H9 (cell line): ENCODE measurements at regions not wholly inside any gene's neighbourhood (a gene's known extent, or its start where the extent isn't known, plus 50 kb on each side); places are given as distances from the start of the nearest gene placed in this dataset.

Experiments used
- DNase-seq: peaks from one replicate; pipeline ENCODE4 v3.0.0-alpha.2; 2017
- H2AFZ ChIP-seq: one replicate; pipeline ENCODE4 v1.6.1; 2013; ENCODE audit warnings: mild to moderate bottlenecking, low read length, control low read depth, moderate library complexity
- H2AK5ac ChIP-seq: 2 replicates; pipeline ENCODE4 v1.6.1; 2013; ENCODE audit warnings: low read length, control low read depth, mixed read lengths; ENCODE audit not compliant: insufficient read length
- H2BK120ac ChIP-seq: one replicate; pipeline ENCODE4 v1.6.1; 2013; ENCODE audit warnings: low read depth, mild to moderate bottlenecking, low read length, control low read depth, inconsistent platforms; ENCODE audit not compliant: poor library complexity, severe bottlenecking
- H2BK12ac ChIP-seq: 2 replicates; pipeline ENCODE4 v1.6.1; 2013; ENCODE audit warnings: low read length, control low read depth, mixed read lengths, low read depth; ENCODE audit not compliant: insufficient read length
- H2BK15ac ChIP-seq: 2 replicates; pipeline ENCODE4 v1.6.1; 2013; ENCODE audit warnings: low read depth, low read length, control low read depth
- H2BK20ac ChIP-seq: one replicate; pipeline ENCODE4 v1.6.1; 2013; ENCODE audit warnings: low read depth, mild to moderate bottlenecking, low read length, control low read depth, inconsistent platforms; ENCODE audit not compliant: poor library complexity, severe bottlenecking
- H2BK5ac ChIP-seq: 2 replicates; pipeline ENCODE4 v1.6.1; 2013; ENCODE audit warnings: low read length, control low read depth, mixed read lengths; ENCODE audit not compliant: insufficient read length
- H3K14ac ChIP-seq: 2 replicates; pipeline ENCODE4 v1.6.1; 2013; ENCODE audit warnings: low read length, control low read depth; ENCODE audit not compliant: insufficient read depth
- H3K18ac ChIP-seq: 2 replicates; pipeline ENCODE4 v1.6.1; 2013; ENCODE audit warnings: low read depth, mild to moderate bottlenecking, mixed read lengths, low read length, control low read depth; ENCODE audit not compliant: insufficient read length
- H3K23ac ChIP-seq: 2 replicates; pipeline ENCODE4 v1.6.1; 2013; ENCODE audit warnings: low read length, control low read depth, mixed read lengths, low read depth; ENCODE audit not compliant: insufficient read length
- H3K23me2 ChIP-seq: 2 replicates; pipeline ENCODE4 v1.6.1; 2013; ENCODE audit warnings: low read depth, mild to moderate bottlenecking, mixed read lengths, low read length, control low read depth; ENCODE audit not compliant: insufficient read length, poor library complexity, severe bottlenecking
- H3K27ac ChIP-seq: 2 replicates; pipeline ENCODE4 v1.5.1; 2013; ENCODE audit warnings: low read length, control low read depth, mixed read lengths, low read depth; ENCODE audit not compliant: insufficient read length
- H3K27me3 ChIP-seq: 2 replicates; pipeline ENCODE4 v1.6.1; 2013; ENCODE audit warnings: low read length, control low read depth, inconsistent platforms; ENCODE audit not compliant: insufficient read depth
- H3K4ac ChIP-seq: 2 replicates; pipeline ENCODE4 v1.6.1; 2013; ENCODE audit warnings: low read depth, mild to moderate bottlenecking, control low read depth, inconsistent platforms, low read length, moderate library complexity
- H3K4me1 ChIP-seq: 2 replicates; pipeline ENCODE4 v1.6.1; 2013; ENCODE audit warnings: low read length, control low read depth, inconsistent platforms; ENCODE audit not compliant: insufficient read depth
- H3K4me2 ChIP-seq: 2 replicates; pipeline ENCODE4 v1.6.1; 2013; ENCODE audit warnings: low read length, control low read depth, mixed read lengths; ENCODE audit not compliant: insufficient read length, insufficient read depth
- H3K56ac ChIP-seq: 2 replicates; pipeline ENCODE4 v1.6.1; 2013; ENCODE audit warnings: low read depth, mild to moderate bottlenecking, mixed read lengths, low read length, control low read depth; ENCODE audit not compliant: insufficient read length
- H3K79me1 ChIP-seq: 2 replicates; pipeline ENCODE4 v1.6.1; 2013; ENCODE audit warnings: low read depth, mild to moderate bottlenecking, moderate library complexity, low read length, control low read depth, inconsistent platforms; ENCODE audit not compliant: insufficient read depth, poor library complexity, severe bottlenecking
- H3K79me2 ChIP-seq: 2 replicates; pipeline ENCODE4 v1.6.1; 2013; ENCODE audit warnings: low read length, control low read depth, inconsistent platforms; ENCODE audit not compliant: insufficient read depth
- H3K9ac ChIP-seq: 2 replicates; pipeline ENCODE4 v1.6.1; 2013; ENCODE audit warnings: low read length, control low read depth, mixed read lengths; ENCODE audit not compliant: insufficient read length; ENCODE audit errors: extremely low read depth
- H3K9me3 ChIP-seq: one replicate; pipeline ENCODE4 v1.6.1; 2013; ENCODE audit warnings: low read depth, low read length, inconsistent platforms; ENCODE audit not compliant: control insufficient read depth
- H3T11ph ChIP-seq: one replicate; pipeline ENCODE4 v1.6.1; 2013; ENCODE audit warnings: mild to moderate bottlenecking, low read length, control low read depth, inconsistent platforms
- H4K20me1 ChIP-seq: one replicate; pipeline ENCODE4 v1.6.1; 2013; ENCODE audit not compliant: control insufficient read depth, insufficient read length, insufficient read depth
- H4K5ac ChIP-seq: 2 replicates; pipeline ENCODE4 v1.6.1; 2013; ENCODE audit warnings: low read depth, mild to moderate bottlenecking, mixed read lengths, low read length, control low read depth; ENCODE audit not compliant: insufficient read length
- H4K8ac ChIP-seq: replicated peaks from 2 replicates; pipeline ENCODE4 v1.6.1; 2013; ENCODE audit warnings: low read length, control low read depth, mixed read lengths, low read depth; ENCODE audit not compliant: insufficient read length
- H4K91ac ChIP-seq: 2 replicates; pipeline ENCODE4 v1.6.1; 2013; ENCODE audit warnings: low read depth, mild to moderate bottlenecking, moderate library complexity, mixed read lengths, low read length, control low read depth; ENCODE audit not compliant: insufficient read length
- H3K27ac Mint-ChIP-seq, 3 experiments: 2 replicates in 2 of 3; 3 replicates in 1 of 3; pipeline ENCODE4 v1.8.0; 2020 to 2021; ENCODE audit warnings: mixed read lengths in 3 of 3, mild to moderate bottlenecking in 1 of 3, moderate library complexity in 1 of 3
- H3K27me3 Mint-ChIP-seq: 2 replicates; pipeline ENCODE4 v1.8.0; 2021; ENCODE audit warnings: low read depth, mild to moderate bottlenecking, moderate library complexity, mixed read lengths
- H3K36me3 Mint-ChIP-seq, 3 experiments: 2 replicates in 2 of 3; 3 replicates in 1 of 3; pipeline ENCODE4 v1.8.0; 2020 to 2021; ENCODE audit warnings: low read depth in 3 of 3, mixed read lengths in 3 of 3; ENCODE audit not compliant: insufficient read depth in 1 of 3
- H3K4me1 Mint-ChIP-seq, 2 experiments: 2 replicates each; pipeline ENCODE4 v1.8.0; 2020; ENCODE audit warnings: mixed read lengths in 2 of 2
- H3K4me3 Mint-ChIP-seq, 2 experiments: 2 replicates in 1 of 2; 3 replicates in 1 of 2; pipeline ENCODE4 v1.8.0; 2020 to 2021; ENCODE audit warnings: mild to moderate bottlenecking in 2 of 2, mixed read lengths in 2 of 2, moderate library complexity in 1 of 2
- H3K9me3 Mint-ChIP-seq, 2 experiments: 2 replicates in 1 of 2; 3 replicates in 1 of 2; pipeline ENCODE4 v1.8.0; 2020; ENCODE audit warnings: mild to moderate bottlenecking in 2 of 2, mixed read lengths in 2 of 2, moderate library complexity in 1 of 2
- WGBS: extraction: QIAGEN DNeasy Blood & Tissue Kit; methylation state at CpG from one replicate; pipeline ENCODE4 v1.1.7; 2013; ENCODE audit warnings: missing lambda C conversion rate, low lambda C conversion rate, mixed read lengths; ENCODE audit not compliant: insufficient read length; ENCODE audit errors: extremely low coverage; 5-methylcytosine and 5-hydroxymethylcytosine counted together
- TF ChIP-seq, protein P1 (sequence below): fragments of 200-600 bp; sonication (generic); conservative IDR thresholded peaks from 3 replicates; pipeline ENCODE4 v1.8.0; 2021; ENCODE audit warnings: antibody characterized with exemption, mild to moderate bottlenecking

DNA sequence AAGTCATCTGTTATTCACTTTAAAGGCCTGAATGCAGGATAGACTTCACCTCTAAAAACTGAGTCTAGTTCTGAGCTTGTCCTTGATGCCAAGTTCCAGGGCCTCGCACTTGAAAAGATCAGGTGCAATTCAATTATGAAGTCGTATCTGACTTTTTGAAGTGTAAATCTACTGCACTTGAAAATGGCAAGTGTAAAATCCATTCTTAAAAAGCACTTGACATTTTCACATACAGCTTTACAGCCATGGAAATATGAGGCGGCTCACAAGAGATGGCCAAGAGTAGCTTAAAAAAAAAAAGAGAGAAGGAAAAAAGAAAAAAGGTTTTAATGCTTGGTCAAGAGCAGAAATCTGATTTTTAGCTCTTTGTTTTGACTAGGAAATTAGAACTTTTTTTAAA lies 172.5 kb downstream of the GXYLT1 start:
- Histone ChIP-seq H3K23ac (no peak overlapping the region), H3K9ac (no peak overlapping the region), H2BK5ac (no peak overlapping the region), H3K4ac (no peak overlapping the region), H3K27ac (no peak overlapping the region), H3K4me2 (no peak overlapping the region), H2BK120ac (no peak overlapping the region), H4K8ac (no peak overlapping the region), H4K20me1 (no peaks in the 10 kb centered on the region), H3T11ph (no peak overlapping the region), H3K56ac (no peak overlapping the region), H3K9me3 (no peaks in the 10 kb centered on the region), H2BK12ac (no peak overlapping the region), H2AFZ (no peak overlapping the region), H3K18ac (no peak overlapping the region), H2AK5ac (no peak overlapping the region), H3K79me1 (no peaks in the 10 kb centered on the region), H2BK20ac (no peak overlapping the region), H3K27me3 (no peaks in the 10 kb centered on the region), H3K4me1 (peaks cover 5% of the 10 kb centered on the region; the same call in 1 of the 2 replicates), H3K14ac (no peak overlapping the region), H4K5ac (no peak overlapping the region), H2BK15ac (no peak overlapping the region), H3K79me2 (no peaks in the 10 kb centered on the region), H4K91ac (no peak overlapping the region), H3K23me2 (no peaks in the 10 kb centered on the region)
- Mint-ChIP-seq H3K27ac (no peak overlapping the region), H3K9me3 (no peaks in the 10 kb centered on the region), H3K36me3 (peaks cover 0 to 1% (median 0%) of the 10 kb centered on the region in 3 experiments; a peak in 2 of 7 replicates), H3K4me1 (peaks cover 14 to 17% of the 10 kb centered on the region in 2 experiments), H3K27me3 (peaks cover 2% of the 10 kb centered on the region; the same call in 1 of the 2 replicates), H3K4me3 (no peak overlapping the region)
- no peak for DNase-seq
- TF ChIP-seq, protein P1, sequence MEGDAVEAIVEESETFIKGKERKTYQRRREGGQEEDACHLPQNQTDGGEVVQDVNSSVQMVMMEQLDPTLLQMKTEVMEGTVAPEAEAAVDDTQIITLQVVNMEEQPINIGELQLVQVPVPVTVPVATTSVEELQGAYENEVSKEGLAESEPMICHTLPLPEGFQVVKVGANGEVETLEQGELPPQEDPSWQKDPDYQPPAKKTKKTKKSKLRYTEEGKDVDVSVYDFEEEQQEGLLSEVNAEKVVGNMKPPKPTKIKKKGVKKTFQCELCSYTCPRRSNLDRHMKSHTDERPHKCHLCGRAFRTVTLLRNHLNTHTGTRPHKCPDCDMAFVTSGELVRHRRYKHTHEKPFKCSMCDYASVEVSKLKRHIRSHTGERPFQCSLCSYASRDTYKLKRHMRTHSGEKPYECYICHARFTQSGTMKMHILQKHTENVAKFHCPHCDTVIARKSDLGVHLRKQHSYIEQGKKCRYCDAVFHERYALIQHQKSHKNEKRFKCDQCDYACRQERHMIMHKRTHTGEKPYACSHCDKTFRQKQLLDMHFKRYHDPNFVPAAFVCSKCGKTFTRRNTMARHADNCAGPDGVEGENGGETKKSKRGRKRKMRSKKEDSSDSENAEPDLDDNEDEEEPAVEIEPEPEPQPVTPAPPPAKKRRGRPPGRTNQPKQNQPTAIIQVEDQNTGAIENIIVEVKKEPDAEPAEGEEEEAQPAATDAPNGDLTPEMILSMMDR: no peak
- WGBS: no CpG with 5 or more reads among the region's 3 CpGs
